NCI-H2029 treated with DMSO at 0.1 percent for 48 hours (cell line): ENCODE measurements at regions not wholly inside any gene's neighbourhood (a gene's known extent, or its start where the extent isn't known, plus 50 kb on each side); places are given as distances from the start of the nearest gene placed in this dataset.

ENCODE experiments used
- DNase-seq: peaks from one replicate; lab custom pipeline; 2025; lab: John Stamatoyannopoulos, UW

DNA sequence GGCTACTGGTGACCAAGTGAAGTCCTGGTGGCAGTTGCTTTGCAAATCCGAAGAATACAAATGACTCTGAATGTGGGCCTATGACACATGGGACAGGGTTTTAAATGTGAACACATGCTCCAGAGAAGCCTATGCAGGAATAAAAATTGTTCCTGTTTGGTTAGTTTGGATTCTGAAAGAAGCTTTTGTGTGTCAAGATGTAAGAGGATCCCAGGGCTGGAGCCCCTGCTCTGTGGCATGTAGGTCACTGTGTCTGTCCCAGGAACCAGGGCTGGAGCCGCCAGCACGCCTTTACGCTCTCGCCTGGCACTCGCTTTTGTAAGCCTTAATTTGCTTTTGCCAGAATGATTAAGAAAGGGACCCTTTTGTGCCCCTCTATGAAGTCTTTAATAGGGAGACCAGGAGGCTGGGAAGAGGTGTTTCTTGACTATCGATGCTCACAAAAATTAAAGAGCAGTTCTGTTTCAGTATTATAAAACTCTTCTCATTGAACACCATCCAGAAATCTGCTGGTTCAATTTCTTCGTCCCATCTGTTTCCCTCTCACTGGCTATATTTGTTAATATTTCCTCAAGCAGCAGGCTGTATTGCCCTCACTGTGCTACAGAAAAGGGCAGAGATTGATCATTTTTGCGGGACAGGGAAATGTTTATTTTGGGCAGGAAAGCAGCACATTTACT lies 532.7 kb upstream of the POU3F3 start:
- DNase-seq = no peak

- no peak for DNase-seq
These were observed 532.0 kb upstream of the POU3F3 start for GRCh38 chr2:104321796-104322349.

- no peak for DNase-seq
These were observed 521.2 kb upstream of the POU3F3 start for GRCh38 chr2:104332731-104333130.

DNA sequence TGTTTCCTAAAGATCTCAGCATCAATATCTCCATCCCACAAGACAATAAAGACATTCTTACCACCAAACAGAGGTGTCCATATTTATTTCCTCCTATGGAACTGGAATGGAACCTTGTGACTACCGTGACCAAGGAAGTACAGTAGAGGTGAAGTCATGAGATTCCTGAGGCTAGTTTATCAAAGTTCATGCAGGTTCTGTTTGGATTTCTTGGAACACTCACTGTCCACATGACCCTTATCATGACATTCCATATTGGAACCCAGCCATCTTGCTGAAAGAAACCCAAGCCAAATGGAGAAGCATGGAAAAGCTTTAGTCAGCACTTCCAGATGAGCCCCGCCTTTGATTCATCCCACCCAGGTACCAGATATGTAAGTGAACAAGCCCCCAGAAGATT lies 516.0 kb upstream of the POU3F3 start:
- DNase-seq = no peak

GRCh38 chr2:104340162-104340561 lies 513.8 kb upstream of the POU3F3 start:
- no peak for DNase-seq

DNA sequence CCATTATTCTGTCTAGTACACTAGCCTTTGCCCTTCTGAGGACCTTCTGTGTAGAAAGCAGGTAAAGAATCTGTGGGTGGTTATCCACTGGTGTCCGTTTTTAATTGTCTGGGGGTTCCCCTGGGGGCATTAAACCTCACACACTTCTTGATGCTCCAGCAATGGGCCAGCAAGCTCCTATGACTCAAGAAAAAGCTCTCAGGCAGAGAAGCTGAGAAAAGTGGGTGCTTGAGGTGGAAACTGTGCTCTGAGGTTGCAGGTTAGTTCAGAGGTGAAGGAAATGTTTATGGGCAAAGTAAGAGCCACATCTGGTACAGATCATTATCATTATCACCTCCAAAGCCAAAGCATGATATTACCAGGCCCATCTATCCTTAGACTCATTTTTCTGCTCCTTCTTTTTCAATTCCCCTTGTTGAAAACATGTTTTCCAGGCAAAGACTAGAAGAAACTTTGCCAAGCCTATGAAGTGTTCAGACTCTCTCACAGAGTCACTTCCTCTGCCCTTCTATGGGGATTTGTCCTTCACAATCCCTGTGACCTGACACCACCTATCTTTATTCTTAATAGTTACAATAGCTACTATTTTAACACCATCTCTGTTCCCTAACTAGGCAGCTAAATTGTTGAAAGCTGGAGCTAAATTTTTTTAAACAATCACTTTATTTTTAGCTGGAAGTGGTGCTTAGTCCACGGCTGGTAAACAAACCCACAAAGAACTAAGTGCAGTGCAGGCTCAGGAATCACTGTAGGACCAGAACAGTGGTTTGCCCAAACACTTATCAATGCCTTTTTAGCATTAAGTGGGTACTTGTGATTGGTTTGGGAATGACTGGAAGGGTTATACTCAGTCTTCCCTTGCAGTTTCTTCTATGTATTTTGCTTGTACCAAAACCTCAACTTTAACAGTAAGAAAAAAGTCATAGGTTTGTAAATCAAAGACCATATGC lies 512.8 kb upstream of the POU3F3 start:
- DNase-seq = no peak

DNA sequence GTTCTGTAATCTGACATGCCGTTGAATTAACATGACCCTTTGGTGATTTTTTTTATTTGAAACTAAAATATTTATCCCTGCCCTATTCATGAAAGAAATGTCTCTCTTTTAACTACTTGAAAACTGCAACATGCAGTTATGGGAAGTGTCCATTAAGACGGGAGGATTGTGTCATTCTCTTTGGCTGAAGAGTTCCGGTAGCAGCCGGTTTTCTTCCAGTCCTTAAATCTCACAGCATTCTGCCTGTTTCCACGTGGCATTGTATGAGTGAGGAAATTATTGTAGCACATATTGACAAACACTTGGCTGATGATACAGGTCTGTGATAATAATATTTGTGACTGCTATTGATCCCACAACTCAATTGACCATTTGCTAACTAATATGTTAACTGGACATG lies 509.6 kb upstream of the POU3F3 start:
- DNase-seq = no peak

- DNase-seq = no peak
These were observed 508.9 kb upstream of the POU3F3 start for GRCh38 chr2:104344985-104345384.

GRCh38 chr2:104358122-104358521 lies 495.8 kb upstream of the POU3F3 start:
- no peak for DNase-seq

DNA sequence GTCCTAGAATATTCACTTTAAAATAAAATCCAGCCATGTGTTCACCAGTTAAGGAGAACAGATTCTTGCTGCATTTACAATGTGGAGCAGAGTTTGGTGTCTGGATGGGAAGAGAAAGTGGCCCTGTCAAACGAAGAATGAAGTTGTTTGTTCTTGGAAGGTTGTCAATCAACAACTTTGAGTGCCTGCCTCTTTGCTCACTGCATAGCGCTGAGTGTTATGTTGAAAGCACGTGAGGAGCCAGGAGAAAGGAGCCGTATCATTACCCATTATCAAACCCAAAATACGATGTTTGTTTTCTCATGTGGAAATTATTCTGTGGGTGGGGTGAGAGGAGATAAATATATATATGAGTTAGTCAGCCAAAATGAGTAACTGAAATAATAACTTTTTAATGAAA lies 492.5 kb upstream of the POU3F3 start:
- DNase-seq = no peak

DNA sequence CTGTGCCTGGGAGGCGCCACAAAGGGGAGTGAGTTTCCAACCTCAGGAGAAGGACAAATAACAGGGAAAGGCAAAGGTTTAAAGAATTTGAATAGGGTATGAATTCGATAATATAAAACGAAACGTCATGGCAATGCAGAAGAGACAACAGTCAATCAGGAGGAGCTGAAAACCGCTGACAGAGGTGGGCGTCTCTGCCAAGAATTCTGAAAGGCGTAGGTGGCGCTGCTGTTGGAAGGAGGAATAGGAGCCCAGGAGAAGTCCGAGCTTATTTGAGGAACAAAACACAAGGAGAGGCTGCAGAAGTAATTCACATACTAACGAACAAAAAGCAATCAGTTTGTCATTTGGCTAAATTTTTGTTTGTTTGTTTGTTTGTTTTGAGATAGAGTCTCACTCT lies 485.8 kb upstream of the POU3F3 start:
- DNase-seq = no peak

- DNase-seq = no peak
These were observed 482.7 kb upstream of the POU3F3 start for GRCh38 chr2:104371087-104371781.

GRCh38 chr2:104375206-104375605 lies 478.7 kb upstream of the POU3F3 start:
- DNase-seq = no peak

DNA sequence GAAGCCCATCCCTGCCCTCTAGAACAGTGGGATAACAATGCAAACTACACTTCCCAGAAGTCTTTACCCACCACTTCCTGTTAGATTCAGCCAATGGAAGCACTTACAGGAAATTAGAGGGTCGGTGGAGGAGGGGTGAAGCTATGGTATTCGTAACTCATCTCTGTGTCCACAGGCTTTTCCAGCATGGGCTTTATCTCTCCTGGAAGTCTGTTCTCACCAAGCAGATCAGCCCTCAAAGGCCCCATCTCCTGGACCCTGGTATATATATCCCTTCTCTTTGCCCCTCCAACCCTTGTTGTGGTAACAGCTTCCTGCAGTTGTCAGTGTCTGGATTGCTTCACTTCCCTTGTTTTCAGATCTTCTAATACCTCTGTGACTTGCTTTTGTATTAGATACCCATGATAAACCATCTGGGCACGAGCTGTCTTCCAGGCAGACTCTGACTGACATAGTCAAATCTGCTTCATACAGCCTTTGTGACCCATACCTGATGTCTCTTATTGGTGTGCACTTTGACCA lies 475.0 kb upstream of the POU3F3 start:
- peak; percentile 65 for DNase-seq

- DNase-seq = no peak
These were observed 469.0 kb upstream of the POU3F3 start for GRCh38 chr2:104384961-104385360.

- DNase-seq = no peak
These were observed 468.2 kb upstream of the POU3F3 start for GRCh38 chr2:104385743-104386142.

DNA sequence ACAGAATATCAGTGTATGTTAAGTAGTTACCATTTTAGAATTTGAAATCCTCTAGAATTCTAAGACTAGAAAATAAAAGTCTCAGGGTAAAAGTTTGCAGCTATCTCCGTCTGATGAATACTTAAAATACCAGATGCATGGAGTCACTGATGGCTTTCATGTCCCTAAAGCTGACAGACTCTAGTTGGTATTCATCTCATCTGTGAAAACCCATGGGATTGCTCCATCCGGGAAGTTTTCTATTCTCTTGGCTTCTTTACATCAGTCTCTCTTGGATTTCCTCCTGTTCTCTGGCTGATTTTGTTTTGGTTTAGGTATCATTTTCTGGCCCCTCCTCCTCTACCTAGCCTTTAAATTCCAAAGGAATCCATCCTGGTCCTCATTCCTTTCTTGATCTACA lies 465.6 kb upstream of the POU3F3 start:
- no peak for DNase-seq

DNA sequence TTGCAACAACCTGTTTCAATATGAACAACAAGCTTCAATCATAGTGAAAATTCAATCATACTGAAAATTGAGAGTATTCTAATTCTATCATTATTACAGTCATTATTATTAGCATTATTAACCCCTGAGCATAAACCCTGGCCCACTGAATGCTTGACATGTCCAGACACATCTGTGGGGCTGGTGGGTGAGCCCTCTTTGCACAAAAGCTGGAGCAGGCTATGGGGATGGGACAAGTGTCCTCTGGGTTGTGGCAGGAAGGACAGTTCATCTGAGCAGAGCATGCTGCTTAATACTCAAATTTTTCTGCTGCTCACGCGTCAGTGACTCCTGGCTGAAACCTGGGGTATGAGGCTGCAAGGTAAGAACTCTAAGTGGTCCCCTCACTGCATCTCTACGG lies 451.1 kb upstream of the POU3F3 start:
- DNase-seq = no peak

DNA sequence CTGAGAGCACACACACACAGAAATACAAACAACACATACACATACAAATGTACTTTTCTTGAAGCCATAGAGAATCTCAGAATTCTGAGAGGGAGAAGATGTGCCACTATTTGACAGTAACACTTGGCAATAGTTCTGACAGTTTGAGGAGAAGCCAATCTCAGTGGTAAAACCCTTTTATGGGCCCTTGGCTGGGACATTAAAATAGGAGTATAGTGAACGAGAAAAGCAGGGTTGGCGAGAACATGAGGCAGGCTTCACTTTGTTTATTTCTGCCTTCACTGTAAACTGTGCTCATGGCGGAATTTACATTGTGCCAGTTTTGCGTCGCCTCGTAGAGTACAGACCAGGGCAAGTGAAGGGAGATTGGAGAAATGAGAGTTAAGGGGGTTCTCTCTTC lies 449.4 kb upstream of the POU3F3 start:
- DNase-seq = no peak

DNA sequence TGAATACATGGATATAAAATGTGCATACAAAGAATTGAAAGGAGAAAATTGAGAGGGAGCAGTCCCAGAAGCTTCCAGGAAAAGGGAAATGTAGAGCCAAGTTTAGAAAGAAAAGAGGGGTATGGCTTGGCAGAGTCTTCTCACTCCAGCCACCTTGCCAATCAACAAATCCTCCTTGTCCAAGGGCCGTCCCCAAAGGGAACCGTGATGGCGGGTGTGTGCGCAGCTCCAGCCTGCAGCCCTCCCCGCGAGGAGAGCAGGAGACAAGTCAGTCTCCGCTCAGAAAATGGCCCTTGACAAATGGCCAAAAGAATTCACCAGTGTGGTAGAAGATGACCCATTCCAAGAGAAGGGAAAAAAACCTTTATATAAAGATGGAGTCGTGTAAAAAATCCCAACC lies 448.3 kb upstream of the POU3F3 start:
- DNase-seq = no peak

GRCh38 chr2:104406261-104406726 lies 447.6 kb upstream of the POU3F3 start:
- peak; percentile 4 for DNase-seq

GRCh38 chr2:104407641-104408040 lies 446.3 kb upstream of the POU3F3 start:
- no peak for DNase-seq
